NCI-H1048 (cell line): ENCODE measurements at regions not wholly inside any gene's neighbourhood (a gene's known extent, or its start where the extent isn't known, plus 50 kb on each side); places are given as distances from the start of the nearest gene placed in this dataset.

Experiments used
- DNase-seq: peaks from one replicate; lab custom pipeline; 2025; lab: John Stamatoyannopoulos, UW

- no peak for DNase-seq
Measured at GRCh38 chr10:10213237-10213636, 804.4 kb upstream of the CELF2 start.

- no peak for DNase-seq
Measured at GRCh38 chr10:10222304-10222841, 795.3 kb upstream of the CELF2 start.

DNA sequence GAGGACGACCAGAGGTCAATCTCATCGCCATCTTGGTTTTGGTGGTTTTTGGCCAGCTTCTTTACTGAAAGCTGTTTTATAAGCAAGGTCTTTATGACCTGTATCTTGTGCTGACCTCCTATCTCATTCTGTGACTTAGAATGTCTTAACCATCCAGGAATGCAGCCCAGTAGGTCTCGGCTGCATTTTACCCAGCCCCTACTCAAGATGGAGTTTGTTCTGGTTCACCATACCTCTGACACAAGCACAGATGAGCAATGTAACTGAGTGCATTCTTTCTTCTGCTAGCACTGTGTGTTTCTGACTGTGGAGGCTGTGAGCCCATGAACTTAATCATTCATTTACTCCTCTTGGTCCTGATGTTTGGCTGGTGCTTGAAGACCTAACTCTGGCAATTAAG lies 794.5 kb upstream of the CELF2 start:
- no peak for DNase-seq

DNA sequence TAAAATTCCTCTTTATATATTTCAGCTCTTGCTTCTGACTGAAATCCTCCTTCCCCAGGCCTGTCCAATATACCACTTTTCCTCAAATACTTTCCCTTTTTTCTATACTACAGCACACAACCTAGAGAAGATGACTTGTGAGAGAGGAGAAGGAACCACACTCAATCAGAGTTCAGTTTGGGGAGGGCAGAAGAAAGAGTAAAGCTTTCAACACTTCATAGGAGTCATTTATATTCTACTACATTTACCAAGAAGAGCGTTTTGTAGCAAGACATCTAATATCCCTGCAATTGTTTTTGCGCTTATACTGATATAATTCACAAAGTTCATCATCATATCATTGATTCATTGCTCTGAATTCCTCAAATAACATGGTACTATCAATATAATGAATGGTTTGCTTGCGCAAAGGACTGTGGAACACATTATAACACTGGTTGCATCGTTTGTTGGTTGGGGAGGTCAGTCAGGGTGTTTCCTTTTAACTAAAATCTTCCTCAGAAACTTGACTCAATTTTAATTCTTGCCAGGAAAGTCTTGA lies 792.5 kb upstream of the CELF2 start:
- no peak for DNase-seq

- DNase-seq, result no peak
Measured at GRCh38 chr10:10233229-10233628, 784.4 kb upstream of the CELF2 start.

DNA sequence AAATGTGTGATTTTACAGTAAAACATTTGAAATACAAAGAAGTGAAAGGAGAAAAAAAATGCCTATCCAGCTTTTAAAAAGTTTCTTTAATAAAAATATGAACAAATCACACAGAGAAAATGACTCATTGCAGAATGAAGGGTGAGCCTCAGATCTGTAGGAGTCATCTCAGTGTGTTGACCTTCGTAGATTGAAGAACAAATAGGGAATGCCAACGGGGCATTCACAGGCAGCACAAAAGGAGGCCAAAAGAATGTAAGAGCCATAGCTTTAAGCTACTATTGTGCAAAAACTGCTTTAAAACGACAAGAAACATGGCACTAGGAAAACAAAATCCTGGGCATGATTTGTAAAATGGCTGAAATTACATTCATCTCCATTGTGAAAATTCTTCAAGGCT lies 782.7 kb upstream of the CELF2 start:
- no peak for DNase-seq

DNA sequence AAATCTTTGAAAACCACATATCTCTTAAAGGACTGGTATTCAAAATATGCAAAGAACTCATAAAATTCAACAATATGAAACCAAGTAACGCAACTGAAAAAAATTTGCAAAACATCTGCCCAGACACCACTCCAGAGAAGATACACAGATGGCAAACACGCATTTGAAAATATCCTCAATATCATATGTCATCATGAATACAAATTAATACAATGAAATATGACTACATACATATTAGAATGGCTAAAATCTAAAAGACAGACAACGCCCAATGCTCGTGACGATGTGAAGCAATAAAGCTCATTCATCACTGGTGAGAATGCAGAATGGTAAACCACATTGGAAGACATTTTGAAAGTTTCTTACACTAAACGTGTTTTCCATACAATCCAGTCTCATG lies 770.1 kb upstream of the CELF2 start:
- no peak for DNase-seq

DNA sequence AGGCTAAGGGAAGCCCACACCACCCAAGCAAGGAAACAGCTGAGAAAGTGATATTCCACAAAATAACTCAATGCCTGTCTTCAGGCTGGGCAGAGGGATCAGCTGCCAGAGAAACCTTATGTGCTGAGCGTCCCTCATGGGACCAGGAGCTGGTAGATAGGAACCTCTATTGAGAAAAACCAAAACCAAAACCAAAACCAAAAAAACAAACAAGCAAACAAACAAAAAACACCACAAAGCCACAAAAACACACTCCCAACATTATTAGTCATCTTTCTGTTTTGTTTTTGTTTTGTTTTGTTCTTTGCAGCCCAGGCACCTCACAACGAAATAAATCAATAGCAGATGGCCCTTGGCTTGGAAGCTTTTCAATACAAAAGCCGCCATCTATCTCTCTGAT lies 760.8 kb upstream of the CELF2 start:
- no peak for DNase-seq

DNA sequence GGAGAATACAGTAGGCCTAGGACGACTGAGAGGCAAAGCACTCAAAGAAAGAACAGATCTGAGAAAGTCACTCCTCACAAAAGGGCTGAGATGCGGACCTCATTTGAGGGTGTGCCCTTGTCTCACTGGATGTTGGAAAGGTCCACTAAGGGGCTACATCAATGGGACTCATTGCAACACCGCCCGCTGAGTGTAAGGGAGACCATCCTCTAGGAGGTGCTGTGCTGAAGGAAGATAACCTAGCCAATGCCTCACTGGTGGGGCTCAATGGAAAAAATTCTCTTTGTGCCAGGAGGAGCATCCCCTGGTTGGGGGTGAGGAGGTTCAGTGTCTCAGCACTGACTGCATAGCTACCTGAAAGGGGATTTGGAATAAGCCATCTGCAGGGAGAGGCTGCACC lies 758.7 kb upstream of the CELF2 start:
- no peak for DNase-seq

DNA sequence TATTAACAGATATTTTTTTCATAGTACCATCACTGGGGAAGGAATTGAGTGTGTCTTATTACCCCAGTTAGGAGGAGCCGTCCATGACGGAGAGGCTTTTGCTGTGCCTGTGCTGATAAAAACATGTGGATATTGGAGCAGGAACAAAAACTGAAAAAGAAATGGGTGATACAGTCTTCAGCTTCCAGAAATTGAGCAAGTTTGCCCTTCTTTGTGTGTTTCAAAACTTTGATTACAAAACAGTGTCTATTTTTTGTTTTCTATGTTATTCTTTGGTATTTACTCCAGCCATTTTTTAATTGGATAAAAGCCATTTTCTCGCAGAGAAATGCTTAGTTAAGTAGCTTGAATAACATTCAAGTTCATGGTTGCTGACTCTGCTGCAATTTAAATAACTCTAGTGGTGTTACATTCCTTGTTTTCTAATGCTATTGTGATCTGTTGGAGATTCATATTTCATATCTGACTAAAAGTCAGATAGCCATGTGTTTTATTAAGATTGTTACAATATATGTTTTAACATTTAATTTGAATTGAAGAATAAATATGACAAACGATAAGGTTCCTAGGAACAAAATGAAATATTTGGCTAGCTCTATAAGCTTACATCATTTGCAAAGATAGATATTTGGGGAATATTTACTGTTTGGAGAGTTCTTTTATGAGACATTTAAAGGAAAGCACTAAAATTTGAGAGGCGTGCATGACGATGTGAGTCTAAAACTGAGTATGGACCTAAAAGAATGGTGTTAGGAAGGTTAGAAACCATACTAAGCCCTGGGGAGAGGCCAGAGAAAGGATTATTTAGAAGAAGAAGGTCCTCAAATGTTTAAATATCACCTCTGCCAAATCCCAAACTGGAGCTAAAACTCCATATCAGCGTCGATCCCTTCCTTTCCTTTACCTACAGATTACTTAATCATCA lies 747.3 kb upstream of the CELF2 start:
- no peak for DNase-seq

DNA sequence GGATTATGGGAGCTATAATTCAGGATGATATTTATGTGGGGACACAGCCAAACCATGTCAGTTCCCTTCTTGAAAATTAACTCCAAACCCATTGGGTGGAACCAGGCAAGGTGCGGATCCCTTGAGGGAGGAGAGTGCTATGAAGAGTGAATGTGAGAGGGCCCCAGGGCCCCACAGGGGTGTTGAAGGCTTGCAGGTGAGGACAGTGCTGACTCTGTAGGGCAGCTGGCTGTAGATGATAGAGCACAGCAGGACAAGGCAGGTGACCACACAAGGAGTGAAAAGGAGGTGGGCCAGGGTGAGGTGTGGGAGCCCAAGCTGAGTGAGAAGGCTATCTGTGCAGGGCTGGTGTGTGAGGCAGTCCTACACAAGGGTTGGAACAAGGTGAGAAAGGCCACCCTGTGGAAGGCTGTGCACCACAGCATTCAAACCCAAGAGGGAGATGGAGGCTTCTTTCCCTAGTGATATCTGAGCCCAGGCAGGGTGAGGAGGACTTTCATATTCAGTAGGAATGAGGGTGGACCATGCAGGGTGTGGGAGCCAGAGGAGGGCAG lies 746.0 kb upstream of the CELF2 start:
- DNase-seq, result no peak

- no peak for DNase-seq
Measured at GRCh38 chr10:10273661-10274060, 744.0 kb upstream of the CELF2 start.

- no peak for DNase-seq
Measured at GRCh38 chr10:10279906-10280305, 737.8 kb upstream of the CELF2 start.

GRCh38 chr10:10292501-10292900 lies 725.2 kb upstream of the CELF2 start:
- no peak for DNase-seq

DNA sequence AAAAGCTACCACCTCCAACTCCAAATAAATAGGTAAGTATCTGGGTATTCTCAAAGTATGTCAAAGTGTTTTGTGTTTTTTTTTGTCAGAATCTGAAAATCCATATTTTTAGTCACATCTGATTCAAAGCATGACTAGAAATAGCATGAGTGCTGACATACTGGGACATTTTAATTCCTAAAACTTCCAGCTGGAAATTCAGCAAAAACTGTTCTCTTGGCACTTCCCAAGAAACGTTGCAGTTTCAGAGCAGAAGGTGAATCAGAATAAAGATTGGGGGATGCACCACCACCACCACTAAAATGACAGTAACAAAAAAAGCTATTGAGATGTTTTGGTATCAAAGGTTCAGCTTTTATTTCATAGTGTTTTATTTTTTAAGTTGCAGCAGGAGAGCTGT lies 724.6 kb upstream of the CELF2 start:
- no peak for DNase-seq

DNA sequence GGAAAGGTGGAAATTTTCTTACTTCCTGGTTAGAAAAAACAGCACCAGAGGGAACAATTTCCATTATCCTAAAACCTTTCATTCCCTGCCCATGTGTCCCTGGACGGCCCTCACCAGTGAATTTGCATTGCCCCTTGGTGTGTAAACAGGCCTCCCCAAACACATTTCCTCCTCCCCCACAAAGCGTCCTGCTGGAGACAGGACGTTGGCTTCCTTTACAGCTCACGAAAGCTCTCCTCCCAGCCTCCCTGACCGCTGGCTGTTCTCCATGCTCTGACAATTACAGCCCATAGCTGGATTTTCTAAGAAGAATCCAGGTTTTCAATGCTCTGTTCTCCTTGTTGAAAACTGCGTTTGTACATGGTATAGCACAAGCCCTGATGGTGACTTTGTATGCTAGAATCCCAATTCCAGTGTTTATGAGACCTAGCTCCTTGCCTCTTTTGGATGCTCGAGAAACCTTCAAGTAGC lies 724.2 kb upstream of the CELF2 start:
- DNase-seq, result peak; percentile 40

DNA sequence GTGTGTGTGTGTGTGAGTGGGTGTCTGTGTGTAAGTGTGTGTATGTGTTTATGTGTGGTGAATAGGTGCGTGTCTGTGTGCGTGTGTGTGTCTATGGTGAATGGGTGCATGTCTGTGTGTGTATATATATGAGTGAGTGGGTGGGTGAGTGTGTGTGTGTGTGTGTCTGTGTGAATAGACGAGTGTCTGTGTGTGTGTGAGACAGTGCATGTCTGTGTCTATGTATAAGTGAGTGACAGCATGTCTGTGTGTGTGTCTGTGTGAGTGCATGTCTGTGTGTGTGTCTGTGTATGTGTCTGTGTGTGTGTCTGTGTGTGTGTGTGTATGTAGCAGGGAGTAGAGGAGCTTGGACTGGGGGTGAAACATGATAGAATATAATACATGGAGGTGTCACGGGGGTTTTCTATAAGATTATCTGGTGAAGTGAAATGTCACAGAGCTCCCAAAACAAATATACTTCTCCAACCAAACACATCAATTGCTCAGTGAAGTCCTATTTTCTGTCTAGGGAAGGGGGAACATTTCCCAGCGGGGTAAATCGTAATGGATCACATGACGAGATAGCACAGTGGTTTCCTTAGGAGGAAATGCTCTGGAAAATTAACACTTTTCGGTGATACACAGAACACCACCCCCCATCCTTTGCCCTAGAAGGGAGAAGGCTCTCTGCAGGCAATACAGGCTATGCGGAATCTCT lies 723.3 kb upstream of the CELF2 start:
- no peak for DNase-seq

GRCh38 chr10:10294881-10295529 lies 722.7 kb upstream of the CELF2 start:
- DNase-seq, result no peak

DNA sequence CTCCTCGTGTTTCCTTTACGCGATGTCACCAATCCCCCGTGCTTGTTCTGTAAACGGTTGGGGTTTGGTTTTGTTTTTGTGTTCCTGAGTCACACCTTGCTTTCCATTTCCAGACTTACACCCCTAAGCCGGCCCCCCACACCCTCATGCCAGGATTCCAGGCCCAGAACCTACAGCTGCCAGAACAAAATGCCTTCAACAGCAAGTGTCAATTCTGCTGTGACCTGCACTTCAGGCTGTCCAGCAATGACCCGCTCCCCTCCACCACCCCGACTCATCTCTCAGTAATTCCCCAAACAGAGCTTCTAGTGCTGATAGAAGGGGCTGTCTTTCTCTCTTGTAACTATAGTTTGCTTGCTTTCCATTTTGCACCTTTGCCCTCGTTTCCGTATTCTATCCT lies 722.1 kb upstream of the CELF2 start:
- no peak for DNase-seq

DNA sequence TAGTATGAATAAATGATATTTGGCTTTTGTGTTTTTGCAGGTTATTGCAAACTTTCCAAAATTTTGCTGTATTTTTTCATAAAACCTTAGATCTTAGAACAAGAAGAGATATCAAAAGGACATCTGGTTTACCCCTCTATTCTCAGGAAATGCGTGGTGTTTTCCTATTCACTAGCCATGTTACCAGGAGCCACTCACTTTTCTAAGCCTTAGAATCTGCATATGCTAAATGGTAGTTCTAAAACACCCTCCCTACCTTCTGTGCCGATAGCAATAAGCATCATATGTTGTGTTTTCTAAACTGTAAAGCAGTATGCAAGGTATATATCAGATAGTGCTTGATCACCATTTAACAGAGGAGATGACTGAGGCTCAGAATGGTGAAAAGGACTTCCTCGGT lies 715.0 kb upstream of the CELF2 start:
- no peak for DNase-seq

DNA sequence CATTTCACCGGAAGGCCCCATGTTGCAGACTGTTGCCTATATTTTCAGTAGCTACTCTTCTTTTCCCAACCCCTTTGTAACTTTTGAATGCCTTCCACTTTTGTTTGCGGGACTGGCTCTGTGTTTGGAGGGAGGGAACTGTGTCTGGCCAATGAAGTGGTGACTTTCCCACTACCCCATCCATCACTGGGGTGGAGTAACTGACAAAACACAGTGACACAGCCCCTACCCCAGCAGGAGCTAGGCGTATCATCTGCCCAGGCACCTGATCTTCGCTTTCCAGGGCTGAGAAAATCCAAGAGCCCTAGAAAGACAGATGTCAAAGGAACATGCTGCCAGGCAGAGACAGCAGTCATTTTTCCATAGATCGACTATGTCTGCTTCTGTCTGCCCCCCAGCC lies 710.6 kb upstream of the CELF2 start:
- DNase-seq, result no peak

DNA sequence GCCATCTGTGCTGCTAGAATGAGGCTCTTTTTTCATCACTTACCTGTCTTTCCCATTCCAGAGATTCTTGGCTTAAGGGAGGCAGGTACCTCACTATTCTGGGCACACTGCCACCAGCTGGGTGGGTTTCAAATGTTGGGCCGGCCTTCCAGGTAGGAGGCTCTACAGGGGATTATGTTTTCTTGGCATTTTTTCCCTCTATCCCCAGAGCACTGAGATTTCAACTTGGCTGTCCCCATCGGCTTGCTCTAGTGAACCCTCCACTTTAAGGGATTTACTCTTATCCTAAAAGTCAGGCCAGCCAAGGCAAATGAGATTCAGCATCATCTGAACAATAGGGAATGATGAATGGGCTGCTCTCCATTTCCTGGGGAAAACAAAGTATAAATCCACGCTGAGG lies 710.1 kb upstream of the CELF2 start:
- no peak for DNase-seq
